ENCODE measurements at regions not wholly inside any gene's neighbourhood (a gene's known extent, or its start where the extent isn't known, plus 50 kb on each side); places are given as distances from the start of the nearest gene placed in this dataset.

DNA sequence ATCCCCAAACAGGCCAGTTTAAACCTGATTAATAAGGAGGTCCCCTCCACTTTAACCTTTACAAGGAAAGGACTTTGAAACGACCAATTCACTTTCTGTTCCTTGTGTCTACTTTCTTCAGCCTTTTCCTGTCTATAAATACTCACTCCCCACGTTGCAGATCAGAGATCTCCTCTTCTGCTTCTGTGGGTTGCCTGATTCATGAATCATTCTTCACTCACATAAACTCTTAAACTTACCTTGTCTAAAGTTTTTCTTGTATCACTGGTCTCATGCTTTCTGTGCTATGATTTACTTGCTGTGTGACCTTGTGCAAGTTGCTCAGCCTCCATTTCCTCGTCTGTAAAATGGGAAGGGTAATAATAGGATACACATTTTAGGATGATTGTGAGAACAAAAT is 236.1 kb downstream of the QDPR start:
- TF ChIP-seq POLR2A (IDR thresholded peaks at IDR 0.05) (no peak), EP300 (IDR thresholded peaks at IDR 0.05; ENCODE audit: low read depth) (no peak), CTCF (IDR thresholded peaks at IDR 0.05) (no peak), POLR2AphosphoS5 (IDR thresholded peaks at IDR 0.05) (no peak)
- in situ Hi-C loops (cut with MboI; ENCODE audit: low pct_ligation_motif_present in 1 of 4, low pct_unique_long_range_greater_than_20kb in 1 of 4, low sequenced_read_pairs in 3 of 4) = no loop called here
- Histone ChIP-seq H3K4me3 (no peak overlapping the region), H3K9me3 (no peaks in the 10 kb centered on the region), H3K4me1 (no peaks in the 10 kb centered on the region), H3K36me3 (no peaks in the 10 kb centered on the region), H3K27ac (no peak overlapping the region), H3K27me3 (no peaks in the 10 kb centered on the region)
- intact Hi-C loops (cut with DNase I; ENCODE audit: low total_unique reads) = no loop called here
- whole genome bisulfite sequencing, 2 donors (ENCODE audit: low coverage in 1 of 2) = 36 to 42% methylated on average over 3 of the region's 3 CpGs
- no peak for DNase-seq

DNA sequence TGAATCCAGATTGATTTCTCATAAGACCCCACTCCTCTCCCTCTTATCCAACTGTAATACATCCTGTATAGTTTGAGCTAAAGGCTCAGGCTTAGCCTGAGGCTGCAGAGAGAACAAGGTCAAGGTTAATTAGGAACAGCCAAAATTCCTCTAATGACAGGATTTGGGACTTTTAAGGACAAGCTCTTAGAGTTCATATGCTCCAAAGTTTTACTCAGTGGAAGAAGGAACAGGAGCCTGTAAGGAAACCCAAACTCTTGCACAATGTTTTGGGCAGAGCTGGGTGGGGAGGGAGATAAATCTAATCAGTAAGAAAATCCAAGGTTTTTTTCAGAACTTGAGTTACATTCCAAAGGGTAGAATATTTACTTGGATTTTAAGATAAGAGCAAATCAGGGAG is 238.8 kb downstream of the QDPR start:
- TF ChIP-seq POLR2A (IDR thresholded peaks at IDR 0.05) (no peak), EP300 (IDR thresholded peaks at IDR 0.05; ENCODE audit: low read depth) (no peak), CTCF (IDR thresholded peaks at IDR 0.05) (no peak), POLR2AphosphoS5 (IDR thresholded peaks at IDR 0.05) (no peak)
- Histone ChIP-seq H3K27me3 (no peaks in the 10 kb centered on the region), H3K36me3 (no peaks in the 10 kb centered on the region), H3K4me3 (no peak overlapping the region), H3K9me3 (no peaks in the 10 kb centered on the region), H3K27ac (no peak overlapping the region), H3K4me1 (no peaks in the 10 kb centered on the region)
- DNase-seq = no peak
- in situ Hi-C loops (cut with MboI; ENCODE audit: low pct_ligation_motif_present in 1 of 4, low pct_unique_long_range_greater_than_20kb in 1 of 4, low sequenced_read_pairs in 3 of 4) = no loop called here
- intact Hi-C loops (cut with DNase I; ENCODE audit: low total_unique reads) = no loop called here

DNA sequence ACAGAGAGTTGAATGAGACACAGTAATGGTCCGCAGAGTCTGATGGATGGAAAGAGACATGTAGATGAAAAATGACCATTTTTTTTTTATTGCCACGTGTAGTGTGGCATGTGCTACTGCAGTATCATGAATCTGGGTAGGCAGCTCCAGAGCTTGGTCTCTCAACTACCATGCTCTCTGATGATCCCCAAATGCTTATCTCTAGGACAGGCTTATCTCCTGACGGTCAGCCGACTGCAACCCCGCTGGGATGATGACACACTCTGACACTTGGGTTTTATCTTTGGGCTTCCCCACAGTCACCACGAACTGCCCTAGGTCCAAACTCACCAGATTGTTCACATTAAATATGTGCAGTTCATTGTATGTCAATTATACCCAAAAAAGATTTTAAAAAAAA is 239.7 kb downstream of the QDPR start:
- H3K4me3 ChIP-seq = no peak overlapping the region
- TF ChIP-seq CTCF (IDR thresholded peaks at IDR 0.05) = no peak
- TF ChIP-seq POLR2AphosphoS5 (IDR thresholded peaks at IDR 0.05) = no peak
- no peak for TF ChIP-seq POLR2A (IDR thresholded peaks at IDR 0.05)
- intact Hi-C loops (cut with DNase I; ENCODE audit: low total_unique reads) (no loop called here), in situ Hi-C loops (cut with MboI; ENCODE audit: low pct_ligation_motif_present in 1 of 4, low pct_unique_long_range_greater_than_20kb in 1 of 4, low sequenced_read_pairs in 3 of 4) (no loop called here)
- no peaks in the 10 kb centered on the region for H3K36me3 ChIP-seq
- no peak for DNase-seq
- no peaks in the 10 kb centered on the region for H3K9me3 ChIP-seq
- no peak overlapping the region for H3K27ac ChIP-seq
- H3K4me1 ChIP-seq = no peaks in the 10 kb centered on the region
- no peaks in the 10 kb centered on the region for H3K27me3 ChIP-seq
- WGBS, 2 donors (ENCODE audit: low coverage in 1 of 2) = 42 to 74% methylated on average over 2 to 6 of the region's 6 CpGs

- no peak for DNase-seq
- intact Hi-C loops (cut with DNase I; ENCODE audit: low total_unique reads) = no loop called here
- in situ Hi-C loops (cut with MboI; ENCODE audit: low pct_ligation_motif_present in 1 of 4, low pct_unique_long_range_greater_than_20kb in 1 of 4, low sequenced_read_pairs in 3 of 4) = no loop called here
Measured at GRCh38 chr4:17265653-17266052, 246.2 kb downstream of the QDPR start.

More at GRCh38 chr4:17265653-17266052, 246.2 kb downstream of the QDPR start:
- Histone ChIP-seq H3K4me3 (no peak overlapping the region), H3K36me3 (no peaks in the 10 kb centered on the region), H3K27me3 (no peaks in the 10 kb centered on the region), H3K27ac (no peak overlapping the region), H3K4me1 (no peaks in the 10 kb centered on the region), H3K9me3 (no peaks in the 10 kb centered on the region)
- TF ChIP-seq CTCF (IDR thresholded peaks at IDR 0.05) (no peak), POLR2AphosphoS5 (IDR thresholded peaks at IDR 0.05) (no peak), EP300 (IDR thresholded peaks at IDR 0.05; ENCODE audit: low read depth) (no peak), POLR2A (IDR thresholded peaks at IDR 0.05) (no peak)
- WGBS, 2 donors (ENCODE audit: low coverage in 1 of 2) = 68 to 79% methylated on average over 3 to 4 of the region's 4 CpGs
